ENCODE measurements at regions not wholly inside any gene's neighbourhood (a gene's known extent, or its start where the extent isn't known, plus 50 kb on each side); places are given as distances from the start of the nearest gene placed in this dataset.

- TF ChIP-seq YY1 (IDR thresholded peaks at IDR 0.05) (no peak), MAX (IDR thresholded peaks at IDR 0.05) (no peak), FOXA2 (IDR thresholded peaks at IDR 0.05) (no peak), HNF4A (conservative IDR thresholded peaks at IDR 0.05) (no peak), GABPA (IDR thresholded peaks at IDR 0.05 in 1 of 2, conservative IDR thresholded peaks at IDR 0.05 in 1 of 2) (no peak), TAF1 (conservative IDR thresholded peaks at IDR 0.05) (no peak)
Measured at GRCh38 chr7:118418433-118418832, 193.9 kb downstream of the ANKRD7 start (continued).

GRCh38 chr7:118420888-118421287 is 196.4 kb downstream of the ANKRD7 start:
- no peak overlapping the region for H3K4me3 ChIP-seq (ENCODE audit: low read depth in 1 of 3, low read length in 3 of 3)
- H3K27ac ChIP-seq (ENCODE audit: low read depth in 1 of 2, low read length in 2 of 2): no peak overlapping the region
- TF ChIP-seq MAX (IDR thresholded peaks at IDR 0.05): no peak
- no peak for TF ChIP-seq ATF3 (IDR thresholded peaks at IDR 0.05)
- no peak for TF ChIP-seq FOXA2 (IDR thresholded peaks at IDR 0.05)
- no peak for TF ChIP-seq CTCF (IDR thresholded peaks at IDR 0.05; ENCODE audit: low read depth, low read length, missing input control)
- no peak for DNase-seq (ENCODE audit: low spot score)
- H3K9me3 ChIP-seq (ENCODE audit: control insufficient read depth in 4 of 4, low read length in 3 of 4): no peaks in the 10 kb centered on the region
- H3K36me3 ChIP-seq (ENCODE audit: control insufficient read depth in 4 of 4, insufficient read depth in 3 of 4, low read depth in 1 of 4, low read length in 3 of 4): no peaks in the 10 kb centered on the region
- WGBS: 74% methylated on average over 2 of the region's 2 CpGs
- no peak overlapping the region for H3K9ac ChIP-seq (ENCODE audit: low read depth in 1 of 2, low read length in 2 of 2)
- H3K27me3 ChIP-seq (ENCODE audit: control insufficient read depth in 4 of 4, insufficient read depth in 4 of 4, low read length in 3 of 4): no peaks in the 10 kb centered on the region
- no peaks in the 10 kb centered on the region for H3K4me1 ChIP-seq (ENCODE audit: control insufficient read depth in 4 of 4, insufficient read depth in 4 of 4, low read length in 3 of 4)

GRCh38 chr7:118429141-118429540 is 204.6 kb downstream of the ANKRD7 start:
- Histone ChIP-seq H3K36me3 (ENCODE audit: control insufficient read depth in 4 of 4, insufficient read depth in 3 of 4, low read depth in 1 of 4, low read length in 3 of 4) (no peaks in the 10 kb centered on the region), H3K27me3 (ENCODE audit: control insufficient read depth in 4 of 4, insufficient read depth in 4 of 4, low read length in 3 of 4) (no peaks in the 10 kb centered on the region), H3K9ac (ENCODE audit: low read depth in 1 of 2, low read length in 2 of 2) (no peak overlapping the region), H3K27ac (ENCODE audit: low read depth in 1 of 2, low read length in 2 of 2) (no peak overlapping the region), H3K9me3 (ENCODE audit: control insufficient read depth in 4 of 4, low read length in 3 of 4) (no peaks in the 10 kb centered on the region), H3K4me1 (ENCODE audit: control insufficient read depth in 4 of 4, insufficient read depth in 4 of 4, low read length in 3 of 4) (no peaks in the 10 kb centered on the region), H3K4me3 (ENCODE audit: low read depth in 1 of 3, low read length in 3 of 3) (no peak overlapping the region)
- WGBS: 70% methylated on average over 3 of the region's 3 CpGs
- no peak for DNase-seq (ENCODE audit: low spot score)
- no peak for TF ChIP-seq ZBTB33 (IDR thresholded peaks at IDR 0.05)
- TF ChIP-seq HNF4A (conservative IDR thresholded peaks at IDR 0.05): no peak
- no peak for TF ChIP-seq RXRA (IDR thresholded peaks at IDR 0.05)
- TF ChIP-seq FOXA1 (IDR thresholded peaks at IDR 0.05): no peak
- TF ChIP-seq JUND (IDR thresholded peaks at IDR 0.05): no peak
- no peak for TF ChIP-seq NR2F2 (IDR thresholded peaks at IDR 0.05)
- TF ChIP-seq MAX (IDR thresholded peaks at IDR 0.05): no peak
- no peak for TF ChIP-seq RAD21 (IDR thresholded peaks at IDR 0.05)
- TF ChIP-seq SP1 (IDR thresholded peaks at IDR 0.05): no peak
- no peak for TF ChIP-seq CTCF (IDR thresholded peaks at IDR 0.05; ENCODE audit: low read depth, low read length, missing input control)
- no peak for TF ChIP-seq ATF3 (IDR thresholded peaks at IDR 0.05)

Measured in liver (tissue), 8 donors.